NCI-H2029 treated with DMSO at 0.1 percent for 48 hours (cell line): ENCODE measurements at regions not wholly inside any gene's neighbourhood (a gene's known extent, or its start where the extent isn't known, plus 50 kb on each side); places are given as distances from the start of the nearest gene placed in this dataset.

Source experiments
- DNase-seq: peaks from one replicate; lab custom pipeline; 2025; lab: John Stamatoyannopoulos, UW

DNA sequence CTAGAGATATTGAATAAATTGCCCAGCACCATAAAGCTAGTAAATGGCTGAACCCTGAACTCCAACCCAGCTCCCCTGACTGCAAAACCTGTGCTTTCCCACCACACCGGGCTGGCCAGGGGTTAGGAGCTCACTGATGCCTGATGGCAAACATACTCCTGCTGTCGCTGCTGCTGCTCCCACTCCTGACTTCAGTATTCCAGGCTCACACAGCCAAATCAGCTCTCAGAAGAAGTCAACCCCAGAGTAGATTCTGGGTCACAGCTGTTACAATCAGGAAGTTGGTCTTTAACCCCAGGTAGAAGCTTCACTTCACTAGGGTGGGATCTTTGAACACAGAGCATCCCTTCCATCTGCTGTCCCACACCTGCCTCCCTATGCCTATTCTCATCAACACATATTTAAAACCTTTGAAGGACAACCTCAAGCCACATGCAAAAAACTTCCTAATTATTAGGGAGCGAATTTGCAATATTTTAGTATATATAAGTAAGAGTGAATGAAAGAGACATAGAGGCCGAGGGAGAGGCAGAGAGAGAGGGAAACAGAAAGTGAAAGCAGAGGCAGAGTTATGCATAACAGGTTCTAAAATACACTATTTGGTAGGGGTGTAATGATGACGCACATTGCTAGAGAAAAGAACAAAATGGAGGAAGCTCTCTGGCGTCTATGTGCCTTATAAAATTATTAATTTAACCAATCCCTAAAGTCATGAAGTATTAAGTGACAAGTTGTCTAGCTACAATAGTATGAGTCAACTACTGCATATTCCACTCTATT, 99.4 kb upstream of the SERP2 start:
- DNase-seq: peak; percentile 51

- no peak for DNase-seq
Measured at GRCh38 chr13:44274771-44275205, 98.8 kb upstream of the SERP2 start.

DNA sequence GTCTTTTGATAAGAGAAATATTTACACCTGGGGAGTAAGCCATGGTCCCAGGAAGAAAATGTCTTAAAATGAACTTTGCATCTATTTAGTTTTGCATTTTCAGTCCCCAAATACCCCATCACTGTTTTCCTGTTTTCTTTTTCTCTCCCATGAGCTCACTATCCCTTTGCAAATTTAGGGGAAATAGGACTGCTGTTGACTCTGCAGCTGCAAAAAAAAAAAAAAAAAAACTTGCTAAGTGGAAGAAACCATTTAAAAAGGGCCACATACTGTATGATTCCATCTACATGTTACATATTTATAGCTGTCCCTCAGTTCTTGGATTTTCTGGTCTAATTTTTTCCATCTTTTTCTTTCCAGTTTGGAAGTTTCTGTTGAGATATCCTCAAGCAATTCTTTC, 98.2 kb upstream of the SERP2 start:
- DNase-seq: no peak

DNA sequence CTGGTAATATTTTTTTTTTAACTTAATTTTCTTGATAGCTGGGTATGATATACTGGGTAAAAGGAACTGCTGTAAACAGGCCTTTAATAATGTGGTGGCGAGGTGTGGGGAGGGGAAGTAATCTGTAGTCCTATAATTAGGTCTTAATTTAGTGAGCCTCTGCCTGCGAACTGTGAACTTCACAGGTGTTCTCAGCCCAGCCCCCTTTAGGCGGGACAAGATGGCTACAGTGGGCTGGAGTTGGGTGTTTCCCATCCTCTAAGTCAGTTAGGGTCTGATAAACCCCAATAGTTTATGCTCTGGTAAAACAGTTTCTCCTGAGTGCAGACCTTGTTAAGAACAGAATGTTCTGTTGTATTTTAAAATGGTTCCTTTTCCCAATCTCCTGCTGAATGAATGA, 97.6 kb upstream of the SERP2 start:
- no peak for DNase-seq

GRCh38 chr13:44277459-44277858, 96.2 kb upstream of the SERP2 start:
- no peak for DNase-seq

DNA sequence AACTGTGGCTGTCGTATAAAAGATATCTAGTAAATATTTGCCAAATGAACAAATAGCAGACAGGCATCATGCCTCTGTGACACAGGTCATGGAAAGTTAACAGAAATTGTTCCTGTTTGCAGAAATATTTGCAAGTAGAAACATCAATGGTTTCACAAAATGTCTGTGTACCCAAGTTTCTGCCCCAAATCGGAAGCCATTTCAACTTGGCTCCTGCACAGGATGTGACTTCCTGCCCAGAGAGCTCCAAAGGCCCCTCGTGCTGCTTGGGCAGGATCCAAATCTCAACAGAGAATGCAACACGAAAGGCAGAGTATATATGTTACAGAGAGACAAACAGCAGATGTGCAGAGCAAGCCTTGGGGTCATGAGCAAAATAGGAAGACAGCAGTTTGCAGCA, 95.5 kb upstream of the SERP2 start:
- no peak for DNase-seq

DNA sequence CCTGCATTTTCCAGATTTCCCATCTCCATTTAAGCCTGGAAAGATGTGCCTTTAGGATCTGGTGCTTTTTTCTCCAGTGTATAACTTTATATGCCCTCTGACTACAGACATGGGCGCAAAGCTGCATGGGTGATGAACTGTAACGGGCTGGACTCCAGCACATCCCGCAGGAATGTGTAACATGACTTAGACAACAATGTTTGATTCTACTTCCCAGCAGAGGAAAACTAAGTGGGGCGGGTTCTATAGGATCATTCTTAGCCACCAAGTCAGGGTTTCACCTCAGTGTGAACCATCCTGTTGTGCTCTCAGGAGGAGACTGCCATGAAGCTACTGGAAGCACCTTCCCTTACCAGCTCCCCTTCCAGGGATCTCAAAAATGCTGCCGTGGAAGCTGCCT, 93.2 kb upstream of the SERP2 start:
- DNase-seq: no peak

DNA sequence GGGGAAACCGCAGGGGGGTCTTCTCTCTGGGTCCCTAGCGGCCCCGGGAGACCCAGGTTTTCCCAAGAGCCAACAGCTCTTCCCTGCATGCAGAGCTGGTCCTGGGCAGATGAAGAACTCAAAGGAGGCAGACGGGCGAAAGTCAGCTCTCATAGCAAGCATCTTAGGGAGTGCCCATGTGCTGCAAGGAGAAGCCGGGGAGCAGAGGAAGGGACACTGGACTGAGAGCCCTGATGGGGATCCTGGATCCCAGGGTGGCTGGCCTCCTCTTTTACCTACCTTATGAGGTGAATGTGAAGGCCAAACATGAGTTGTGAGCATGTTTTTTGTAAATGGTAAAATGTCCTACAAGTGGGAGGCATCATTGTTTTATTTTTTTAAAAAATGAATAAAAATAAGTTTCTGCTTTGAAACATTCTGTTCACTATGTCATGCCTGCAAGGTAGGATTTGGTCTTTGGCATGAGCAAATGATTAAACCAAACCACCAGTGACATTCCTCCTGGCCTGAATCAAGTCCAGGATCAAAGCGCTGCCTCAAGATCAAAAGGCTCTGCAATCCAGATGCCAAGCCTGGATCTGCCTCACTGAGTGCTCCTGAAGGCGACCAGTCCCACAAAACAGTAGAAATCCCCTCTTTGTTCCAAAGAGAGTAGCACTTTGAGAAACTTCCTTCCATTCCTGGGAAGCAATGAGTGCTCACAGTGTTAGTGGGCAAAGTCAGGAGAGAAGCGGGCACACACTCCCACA, 92.2 kb upstream of the SERP2 start:
- no peak for DNase-seq

- no peak for DNase-seq
Measured at GRCh38 chr13:44283600-44283999, 90.0 kb upstream of the SERP2 start.

GRCh38 chr13:44287958-44288357, 85.7 kb upstream of the SERP2 start:
- no peak for DNase-seq

- no peak for DNase-seq
Measured at GRCh38 chr13:44292545-44292944, 81.1 kb upstream of the SERP2 start.

GRCh38 chr13:44293374-44293773, 80.2 kb upstream of the SERP2 start:
- no peak for DNase-seq

DNA sequence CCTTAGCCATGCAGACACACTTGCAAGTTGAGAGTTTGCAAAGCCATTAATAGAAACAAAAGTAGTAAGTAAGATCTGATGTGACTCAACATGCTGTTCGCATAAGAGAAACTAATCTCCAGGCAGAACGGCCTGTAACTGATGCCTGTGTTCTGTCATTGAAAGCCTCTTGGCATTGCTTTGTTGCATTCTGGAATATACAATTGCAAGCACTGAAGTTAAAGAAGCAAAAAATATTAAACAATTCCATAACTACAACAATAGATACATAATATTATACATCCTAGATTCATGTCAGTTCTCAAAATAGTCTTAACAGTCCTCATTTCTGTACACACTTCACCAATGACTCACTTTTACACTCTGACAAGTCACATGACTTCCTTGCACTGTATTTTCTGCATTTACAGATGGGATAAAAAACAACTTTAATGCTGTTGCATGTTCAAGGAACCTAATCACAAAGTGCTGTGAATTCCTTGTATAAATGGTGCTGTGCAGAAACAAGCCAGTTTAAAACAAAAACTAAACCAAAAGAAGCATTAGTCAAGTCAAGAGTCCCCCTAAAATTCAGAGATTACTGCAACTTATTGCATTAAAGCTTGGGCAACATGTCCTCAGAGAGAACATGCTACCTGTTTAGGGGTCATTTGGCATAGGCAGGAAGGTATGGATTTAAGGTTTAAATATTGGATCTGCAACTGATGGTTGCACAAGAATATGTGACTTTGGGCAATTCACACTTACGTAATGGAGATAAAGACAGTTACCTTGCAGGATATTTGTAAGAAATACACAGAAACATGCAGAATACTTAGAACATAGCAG, 79.5 kb upstream of the SERP2 start:
- no peak for DNase-seq

- no peak for DNase-seq
Measured at GRCh38 chr13:44294876-44295275, 78.7 kb upstream of the SERP2 start.

DNA sequence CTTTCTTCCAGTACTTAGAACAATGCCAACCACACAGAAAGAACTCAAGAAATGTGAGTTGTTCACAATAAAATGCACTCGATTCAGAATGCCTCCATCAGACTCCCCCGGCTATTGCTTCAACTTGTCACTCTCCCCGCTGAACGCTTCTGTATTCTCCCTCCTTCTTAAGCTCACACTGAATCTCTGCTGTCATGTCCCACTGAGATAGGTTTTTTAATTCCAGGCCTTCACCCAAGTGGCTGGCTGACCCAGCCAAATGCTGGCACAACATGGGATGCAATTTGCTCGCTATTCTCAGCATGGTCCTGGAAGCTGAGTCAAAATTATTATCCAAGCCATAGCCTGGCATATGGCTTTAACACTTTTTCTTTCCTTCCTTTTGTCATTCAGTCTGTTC, 76.8 kb upstream of the SERP2 start:
- no peak for DNase-seq

DNA sequence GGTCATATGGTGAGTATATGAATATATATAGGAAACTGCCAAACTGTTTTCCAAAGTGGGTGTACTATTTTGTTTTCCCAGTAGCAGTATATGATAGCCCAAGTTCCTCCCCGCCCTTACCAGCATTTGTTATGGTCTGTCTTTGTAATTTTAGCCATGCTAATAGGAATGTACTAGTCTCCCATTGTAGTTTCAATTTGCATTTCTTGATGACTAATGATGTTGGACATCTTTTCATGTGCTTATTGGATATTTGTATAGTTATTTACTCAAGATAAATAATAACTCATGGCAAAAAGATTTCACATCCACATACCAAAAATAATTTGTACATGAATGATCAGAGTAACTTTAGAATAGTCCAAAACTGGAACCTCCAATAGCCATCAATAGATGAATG, 75.3 kb upstream of the SERP2 start:
- no peak for DNase-seq

- no peak for DNase-seq
Measured at GRCh38 chr13:44299152-44299943, 74.3 kb upstream of the SERP2 start.

DNA sequence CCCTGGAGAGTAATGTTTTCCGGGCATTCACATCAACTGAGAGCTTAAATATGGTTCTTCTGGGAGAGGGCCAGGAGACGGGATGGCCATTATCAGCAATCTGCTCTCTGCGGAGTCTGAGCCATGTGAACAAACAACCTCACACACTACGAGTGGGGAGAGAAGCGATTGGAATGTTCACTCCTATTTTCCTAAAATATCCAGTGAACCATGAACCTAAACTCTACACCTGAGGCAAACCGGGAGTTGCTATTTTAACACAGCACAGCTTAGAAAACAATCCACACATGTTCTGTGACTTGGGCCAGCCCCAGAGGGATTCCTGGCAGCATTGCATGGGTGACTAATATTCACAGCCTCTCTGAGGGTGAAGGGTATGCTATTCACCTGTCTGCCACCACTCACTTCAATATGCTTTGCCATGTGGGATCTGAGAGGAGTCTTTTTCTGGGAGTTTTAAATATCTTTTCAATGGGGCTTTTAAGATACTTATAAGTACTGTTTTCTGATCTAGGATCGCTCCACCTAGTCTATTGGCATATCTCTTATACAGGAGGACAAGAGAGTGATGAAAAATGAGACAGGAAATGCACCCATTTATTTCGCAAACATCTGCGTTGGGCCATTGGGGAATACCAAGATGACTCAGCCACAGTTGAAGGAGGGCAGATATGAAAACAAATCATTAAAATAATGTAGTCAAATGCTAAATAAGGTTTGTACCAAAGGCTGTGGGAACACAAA, 72.6 kb upstream of the SERP2 start:
- peak; percentile 44 for DNase-seq

GRCh38 chr13:44301639-44302015, 72.0 kb upstream of the SERP2 start:
- no peak for DNase-seq

DNA sequence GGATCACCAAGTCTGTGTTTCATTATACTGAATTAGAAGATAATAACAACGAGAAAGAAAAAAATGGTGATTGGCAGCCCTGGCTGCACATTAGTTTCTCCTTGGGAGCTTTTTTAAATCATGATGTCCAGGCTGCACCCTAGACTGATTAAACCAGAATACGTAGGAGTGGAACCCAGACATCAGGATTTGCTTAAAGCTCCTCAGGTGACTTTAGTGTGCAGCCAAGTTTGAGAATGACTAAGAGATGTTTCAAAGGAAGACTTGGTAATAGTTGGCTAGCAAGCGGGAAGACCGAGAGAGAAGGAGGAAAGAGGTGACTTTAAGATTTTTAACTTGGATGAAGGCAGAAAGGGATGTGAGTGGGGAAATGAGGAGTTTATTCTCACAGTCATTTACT, 71.4 kb upstream of the SERP2 start:
- no peak for DNase-seq

- DNase-seq: no peak
Measured at GRCh38 chr13:44302940-44303575, 70.6 kb upstream of the SERP2 start.
